CD4-positive, alpha-beta T cell treated with Interleukin-15 for 4 hours (primary cell): ENCODE measurements at regions not wholly inside any gene's neighbourhood (a gene's known extent, or its start where the extent isn't known, plus 50 kb on each side); places are given as distances from the start of the nearest gene placed in this dataset.

Experiments
- DNase-seq: peaks from one replicate; pipeline ENCODE4 v3.0.0-alpha.2; 2020; ENCODE audit warnings: low spot score

- DNase-seq, result no peak
Measured at GRCh38 chr1:11414926-11415538, 63.9 kb upstream of the DISP3 start.

GRCh38 chr1:11417162-11417561 is 61.8 kb upstream of the DISP3 start:
- no peak for DNase-seq

- DNase-seq, result no peak
Measured at GRCh38 chr1:11418056-11418455, 60.9 kb upstream of the DISP3 start.

GRCh38 chr1:11421443-11421842 is 57.5 kb upstream of the DISP3 start:
- DNase-seq, result no peak

- no peak for DNase-seq
Measured at GRCh38 chr1:11422686-11423085, 56.3 kb upstream of the DISP3 start.

- no peak for DNase-seq
Measured at GRCh38 chr1:11426617-11427016, 52.3 kb upstream of the DISP3 start.

GRCh38 chr1:11428789-11429188 is 50.2 kb upstream of the DISP3 start:
- no peak for DNase-seq
